Testis (tissue), 2 donors: ENCODE measurements at regions not wholly inside any gene's neighbourhood (a gene's known extent, or its start where the extent isn't known, plus 50 kb on each side); places are given as distances from the start of the nearest gene placed in this dataset.

Source experiments
- POLR2A ChIP-seq: fragments of 450-650 bp; IDR thresholded peaks from one replicate; pipeline ENCODE4 v1.6.1; 2017; ENCODE audit warnings: antibody characterized with exemption, mild to moderate bottlenecking, moderate library complexity
- TF ChIP-seq, protein P1 (sequence below), 3 experiments: fragments of 450-650 bp in 2 of 3; fragments of 200-600 bp in 1 of 3; sonication (generic) in 1 of 3; IDR thresholded peaks; one replicate each; pipeline ENCODE4 v1.5.1; 2016 to 2019; ENCODE audit warnings: antibody characterized with exemption in 3 of 3, mild to moderate bottlenecking in 2 of 3, moderate library complexity in 1 of 3

DNA sequence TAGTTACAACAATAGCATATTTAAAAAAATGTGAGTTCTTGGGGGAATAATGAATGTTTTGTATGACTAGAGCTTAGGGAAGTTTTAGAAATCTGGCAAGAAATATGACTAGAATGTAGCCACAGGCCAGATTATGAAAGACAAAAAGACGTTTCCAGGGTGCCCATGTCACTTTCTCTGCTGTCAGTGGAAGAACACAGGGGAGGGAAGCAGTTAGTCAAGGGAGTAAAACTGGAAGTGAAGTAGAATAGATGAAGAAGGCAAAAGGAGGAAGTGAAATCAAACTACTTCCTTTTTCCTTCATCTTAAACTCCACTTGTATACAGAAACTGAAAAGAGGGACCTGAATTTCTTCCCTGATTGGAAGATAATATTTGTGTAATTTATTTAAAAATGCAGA is 81.2 kb upstream of the ATP2B1 start:
- TF ChIP-seq, protein P1, sequence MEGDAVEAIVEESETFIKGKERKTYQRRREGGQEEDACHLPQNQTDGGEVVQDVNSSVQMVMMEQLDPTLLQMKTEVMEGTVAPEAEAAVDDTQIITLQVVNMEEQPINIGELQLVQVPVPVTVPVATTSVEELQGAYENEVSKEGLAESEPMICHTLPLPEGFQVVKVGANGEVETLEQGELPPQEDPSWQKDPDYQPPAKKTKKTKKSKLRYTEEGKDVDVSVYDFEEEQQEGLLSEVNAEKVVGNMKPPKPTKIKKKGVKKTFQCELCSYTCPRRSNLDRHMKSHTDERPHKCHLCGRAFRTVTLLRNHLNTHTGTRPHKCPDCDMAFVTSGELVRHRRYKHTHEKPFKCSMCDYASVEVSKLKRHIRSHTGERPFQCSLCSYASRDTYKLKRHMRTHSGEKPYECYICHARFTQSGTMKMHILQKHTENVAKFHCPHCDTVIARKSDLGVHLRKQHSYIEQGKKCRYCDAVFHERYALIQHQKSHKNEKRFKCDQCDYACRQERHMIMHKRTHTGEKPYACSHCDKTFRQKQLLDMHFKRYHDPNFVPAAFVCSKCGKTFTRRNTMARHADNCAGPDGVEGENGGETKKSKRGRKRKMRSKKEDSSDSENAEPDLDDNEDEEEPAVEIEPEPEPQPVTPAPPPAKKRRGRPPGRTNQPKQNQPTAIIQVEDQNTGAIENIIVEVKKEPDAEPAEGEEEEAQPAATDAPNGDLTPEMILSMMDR (IDR thresholded peaks at IDR 0.05), result no peak
- TF ChIP-seq POLR2A, result no peak
